ENCODE measurements at regions not wholly inside any gene's neighbourhood (a gene's known extent, or its start where the extent isn't known, plus 50 kb on each side); places are given as distances from the start of the nearest gene placed in this dataset.

- TF ChIP-seq CTCF (conservative IDR thresholded peaks at IDR 0.05; ENCODE audit: low read depth, low read length) (no peak), EZH2 (IDR thresholded peaks at IDR 0.05; ENCODE audit: borderline replicate concordance, low read depth, low read length, poor library complexity, severe bottlenecking) (no peak)
These were observed 64.8 kb upstream of the BHLHE40 start for GRCh38 chr3:4914464-4914863.
